ENCODE measurements at regions not wholly inside any gene's neighbourhood (a gene's known extent, or its start where the extent isn't known, plus 50 kb on each side); places are given as distances from the start of the nearest gene placed in this dataset.

- peaks cover 7% of the 10 kb centered on the region for H3K4me1 ChIP-seq (ENCODE audit: insufficient read depth)
- no peak overlapping the region for H3K4me2 ChIP-seq
- no peaks in the 10 kb centered on the region for H3K9me3 ChIP-seq (ENCODE audit: low read depth)
- no peak overlapping the region for H2AFZ ChIP-seq
- 95% methylated on average over 2 of the region's 2 CpGs for WGBS (ENCODE audit: low lambda C conversion rate, missing lambda C conversion rate)
- no peaks in the 10 kb centered on the region for H3K27me3 ChIP-seq
- no peaks in the 10 kb centered on the region for H3K79me2 ChIP-seq
- H3K36me3 ChIP-seq (replicated peaks; ENCODE audit: insufficient read depth, low read depth): no peaks in the 10 kb centered on the region
- H3K27ac ChIP-seq: no peak overlapping the region
- TF ChIP-seq CTCF (IDR thresholded peaks at IDR 0.05; ENCODE audit: poor library complexity) (no peak), EZH2 (IDR thresholded peaks at IDR 0.05; ENCODE audit: borderline replicate concordance) (no peak), EZH2phosphoT487 (IDR thresholded peaks at IDR 0.05; ENCODE audit: low read depth, severe bottlenecking, unreplicated experiment) (no peak)
- no peak overlapping the region for H3K4me3 ChIP-seq
- DNase-seq (ENCODE audit: low spot score): no peak
- H3K9me2 ChIP-seq (replicated peaks; ENCODE audit: insufficient read depth): no peaks in the 10 kb centered on the region
- no peaks in the 10 kb centered on the region for H4K20me1 ChIP-seq (ENCODE audit: insufficient read depth, poor library complexity, severe bottlenecking)
Measured at GRCh38 chr13:53101883-53102282, 73.3 kb downstream of the OLFM4 start.

- Histone ChIP-seq H3K9me3 (ENCODE audit: low read depth) (no peaks in the 10 kb centered on the region), H3K36me3 (replicated peaks; ENCODE audit: insufficient read depth, low read depth) (no peaks in the 10 kb centered on the region), H2AFZ (no peak overlapping the region), H3K9me2 (replicated peaks; ENCODE audit: insufficient read depth) (no peaks in the 10 kb centered on the region), H3K79me2 (no peaks in the 10 kb centered on the region), H4K20me1 (ENCODE audit: insufficient read depth, poor library complexity, severe bottlenecking) (no peaks in the 10 kb centered on the region), H3K4me3 (no peak overlapping the region), H3K4me1 (ENCODE audit: insufficient read depth) (peaks cover 7% of the 10 kb centered on the region), H3K4me2 (no peak overlapping the region), H3K27me3 (no peaks in the 10 kb centered on the region), H3K27ac (no peak overlapping the region)
- no peak for TF ChIP-seq EZH2phosphoT487 (IDR thresholded peaks at IDR 0.05; ENCODE audit: low read depth, severe bottlenecking, unreplicated experiment)
- TF ChIP-seq EZH2 (IDR thresholded peaks at IDR 0.05; ENCODE audit: borderline replicate concordance): no peak
- no peak for TF ChIP-seq CTCF (IDR thresholded peaks at IDR 0.05; ENCODE audit: poor library complexity)
- 40% methylated on average over 2 of the region's 2 CpGs for whole genome bisulfite sequencing (ENCODE audit: low lambda C conversion rate, missing lambda C conversion rate)
- no peak for DNase-seq (ENCODE audit: low spot score)
Measured at GRCh38 chr13:53104136-53104535, 75.5 kb downstream of the OLFM4 start.

GRCh38 chr13:53105477-53105876 is 76.9 kb downstream of the OLFM4 start:
- TF ChIP-seq EZH2phosphoT487 (IDR thresholded peaks at IDR 0.05; ENCODE audit: low read depth, severe bottlenecking, unreplicated experiment): no peak
- TF ChIP-seq CTCF (IDR thresholded peaks at IDR 0.05; ENCODE audit: poor library complexity): no peak
- TF ChIP-seq EZH2 (IDR thresholded peaks at IDR 0.05; ENCODE audit: borderline replicate concordance): no peak
- WGBS (ENCODE audit: low lambda C conversion rate, missing lambda C conversion rate): 69% methylated on average over 3 of the region's 3 CpGs
- Histone ChIP-seq H3K9me2 (replicated peaks; ENCODE audit: insufficient read depth) (no peaks in the 10 kb centered on the region), H3K27ac (no peak overlapping the region), H3K9me3 (ENCODE audit: low read depth) (no peaks in the 10 kb centered on the region), H3K36me3 (replicated peaks; ENCODE audit: insufficient read depth, low read depth) (no peaks in the 10 kb centered on the region), H3K4me1 (ENCODE audit: insufficient read depth) (peaks cover 5% of the 10 kb centered on the region), H3K79me2 (no peaks in the 10 kb centered on the region), H3K4me2 (no peak overlapping the region), H4K20me1 (ENCODE audit: insufficient read depth, poor library complexity, severe bottlenecking) (no peaks in the 10 kb centered on the region), H2AFZ (no peak overlapping the region), H3K27me3 (no peaks in the 10 kb centered on the region), H3K4me3 (no peak overlapping the region)
- no peak for DNase-seq (ENCODE audit: low spot score)

- Histone ChIP-seq H3K27me3 (no peaks in the 10 kb centered on the region), H3K79me2 (no peaks in the 10 kb centered on the region), H3K9me3 (ENCODE audit: low read depth) (no peaks in the 10 kb centered on the region), H3K36me3 (replicated peaks; ENCODE audit: insufficient read depth, low read depth) (no peaks in the 10 kb centered on the region), H3K4me2 (no peak overlapping the region), H3K27ac (no peak overlapping the region), H3K4me3 (no peak overlapping the region), H3K4me1 (ENCODE audit: insufficient read depth) (peaks cover 3% of the 10 kb centered on the region), H2AFZ (no peak overlapping the region), H3K9me2 (replicated peaks; ENCODE audit: insufficient read depth) (no peaks in the 10 kb centered on the region), H4K20me1 (ENCODE audit: insufficient read depth, poor library complexity, severe bottlenecking) (no peaks in the 10 kb centered on the region)
- no peak for DNase-seq (ENCODE audit: low spot score)
- no peak for TF ChIP-seq CTCF (IDR thresholded peaks at IDR 0.05; ENCODE audit: poor library complexity)
- no peak for TF ChIP-seq EZH2 (IDR thresholded peaks at IDR 0.05; ENCODE audit: borderline replicate concordance)
- 76% methylated on average over 3 of the region's 3 CpGs for WGBS (ENCODE audit: low lambda C conversion rate, missing lambda C conversion rate)
Measured at GRCh38 chr13:53105890-53106289, 77.3 kb downstream of the OLFM4 start.
